IMR-90 (cell line): ENCODE measurements at regions not wholly inside any gene's neighbourhood (a gene's known extent, or its start where the extent isn't known, plus 50 kb on each side); places are given as distances from the start of the nearest gene placed in this dataset.

Experiments used
- ATAC-seq: fragments of 200-7000 bp; cut with Tn5 transposase; 2 replicates; pipeline ENCODE4 v1.9.1; 2020; ENCODE audit warnings: low read depth, mild to moderate bottlenecking, moderate library complexity
- BruUV-seq: library from RNA; stranded (reverse); fragments of 400-500 nt; replicated peaks from 2 replicates; lab custom pipeline; 2021; lab: Mats Ljungman, UMichigan
- CTCF ChIA-PET: fragments of 300-600 bp; formaldehyde crosslinking; extraction: SDS; loops from one replicate; lab custom pipeline; 2021; ENCODE audit warnings: antibody characterized with exemption; lab: Yijun Ruan, JAX
- POLR2A ChIA-PET: fragments of 300-600 bp; sonication (Branson Sonifier 250); formaldehyde crosslinking; loops from one replicate; lab custom pipeline; 2022; ENCODE audit warnings: antibody characterized with exemption; ENCODE audit not compliant: unreplicated experiment; lab: Charles Lee
- DNase-seq: peaks from one replicate; pipeline ENCODE4 v3.0.0; 2013
- H2AFZ ChIP-seq: replicated peaks from 2 replicates; pipeline ENCODE3; 2013; ENCODE audit warnings: low read length, mild to moderate bottlenecking; ENCODE audit not compliant: poor library complexity
- H2AK5ac ChIP-seq: 2 replicates; pipeline ENCODE4 v1.6.1; 2013; ENCODE audit warnings: low read depth, low read length, inconsistent platforms
- H2AK9ac ChIP-seq: replicated peaks from 2 replicates; pipeline ENCODE3; 2013; ENCODE audit warnings: mild to moderate bottlenecking, low read depth, low read length, moderate library complexity; ENCODE audit not compliant: poor library complexity
- H2BK120ac ChIP-seq: 2 replicates; pipeline ENCODE4 v1.6.1; 2013; ENCODE audit warnings: low read depth, low read length, inconsistent platforms
- H2BK15ac ChIP-seq: 3 replicates; pipeline ENCODE4 v1.6.1; 2013; ENCODE audit warnings: low read depth, low read length, inconsistent platforms
- H2BK20ac ChIP-seq: 2 replicates; pipeline ENCODE4 v1.6.1; 2013; ENCODE audit warnings: low read depth, mild to moderate bottlenecking, inconsistent platforms, low read length, moderate library complexity
- H2BK5ac ChIP-seq: 2 replicates; pipeline ENCODE4 v1.6.1; 2013; ENCODE audit warnings: mild to moderate bottlenecking, low read depth, low read length, inconsistent platforms; ENCODE audit not compliant: poor library complexity, severe bottlenecking
- H3K14ac ChIP-seq: replicated peaks from 2 replicates; pipeline ENCODE4 v1.6.1; 2013; ENCODE audit warnings: low read depth, low read length, inconsistent platforms
- H3K18ac ChIP-seq: 2 replicates; pipeline ENCODE4 v1.6.1; 2013; ENCODE audit warnings: low read depth, low read length, control low read depth
- H3K23ac ChIP-seq: 2 replicates; pipeline ENCODE4 v1.6.1; 2013; ENCODE audit warnings: low read depth, low read length, inconsistent platforms
- H3K27ac ChIP-seq: 2 replicates; pipeline ENCODE4 v1.5.1; 2013; ENCODE audit warnings: mild to moderate bottlenecking, control low read depth, low read length; ENCODE audit not compliant: insufficient read depth
- H3K27me3 ChIP-seq: 2 replicates; pipeline ENCODE4 v1.6.1; 2013; ENCODE audit warnings: low read length; ENCODE audit not compliant: control insufficient read depth, insufficient read depth
- H3K36me3 ChIP-seq: 2 replicates; pipeline ENCODE4 v1.6.1; 2013; ENCODE audit warnings: low read length, mixed read lengths; ENCODE audit not compliant: control insufficient read depth, insufficient read depth
- H3K4ac ChIP-seq: 2 replicates; pipeline ENCODE4 v1.6.1; 2013; ENCODE audit warnings: low read depth, low read length, inconsistent platforms
- H3K4me1 ChIP-seq: 2 replicates; pipeline ENCODE4 v1.6.1; 2013; ENCODE audit warnings: low read length, mixed read lengths; ENCODE audit not compliant: control insufficient read depth, insufficient read depth
- H3K4me2 ChIP-seq: 2 replicates; pipeline ENCODE4 v1.6.1; 2013; ENCODE audit warnings: low read depth, mild to moderate bottlenecking, control low read depth, low read length, moderate library complexity
- H3K4me3 ChIP-seq: 2 replicates; pipeline ENCODE4 v1.5.1; 2013; ENCODE audit warnings: low read depth, mild to moderate bottlenecking, control low read depth, low read length, moderate library complexity; ENCODE audit not compliant: insufficient read depth
- H3K56ac ChIP-seq: 2 replicates; pipeline ENCODE4 v1.6.1; 2013; ENCODE audit warnings: low read length, inconsistent platforms; ENCODE audit not compliant: insufficient read depth; ENCODE audit errors: extremely low read depth
- H3K79me1 ChIP-seq, 2 experiments: 2 replicates each; pipeline ENCODE4 v1.6.1; 2013; ENCODE audit warnings: low read length in 2 of 2, inconsistent platforms in 1 of 2, low read depth in 1 of 2
- H3K9ac ChIP-seq: 2 replicates; pipeline ENCODE4 v1.6.1; 2013; ENCODE audit warnings: low read depth, low read length, control low read depth
- H3K9me1 ChIP-seq: 2 replicates; pipeline ENCODE4 v1.6.1; 2013; ENCODE audit warnings: low read length, inconsistent platforms; ENCODE audit not compliant: insufficient read depth
- H3K9me3 ChIP-seq: 2 replicates; pipeline ENCODE4 v1.6.1; 2013; ENCODE audit warnings: low read length; ENCODE audit not compliant: control insufficient read depth, insufficient read depth
- H4K20me1 ChIP-seq: 2 replicates; pipeline ENCODE4 v1.6.1; 2013; ENCODE audit warnings: low read length, inconsistent platforms; ENCODE audit not compliant: insufficient read depth
- H4K5ac ChIP-seq: 2 replicates; pipeline ENCODE4 v1.6.1; 2013; ENCODE audit warnings: mild to moderate bottlenecking, low read depth, low read length, control low read depth
- H4K8ac ChIP-seq, 2 experiments: 2 replicates each; pipeline ENCODE4 v1.6.1; 2013; ENCODE audit warnings: low read depth in 2 of 2, low read length in 2 of 2, control low read depth in 1 of 2, inconsistent platforms in 1 of 2
- H4K91ac ChIP-seq: 2 replicates; pipeline ENCODE4 v1.6.1; 2013; ENCODE audit warnings: low read depth, low read length, inconsistent platforms; ENCODE audit not compliant: insufficient read depth
- CEBPB ChIP-seq: IDR thresholded peaks from 2 replicates; pipeline ENCODE4 v1.6.1; 2012; ENCODE audit warnings: low read depth, low read length, improper control_type of control experiment
- FOS ChIP-seq: fragments of 150-350 bp; IDR thresholded peaks from 2 replicates; pipeline ENCODE4 v1.6.1; 2016; ENCODE audit warnings: low read depth, low read length
- MAFK ChIP-seq: IDR thresholded peaks from 2 replicates; pipeline ENCODE4 v1.6.1; 2012; ENCODE audit warnings: low read depth, low read length, improper control_type of control experiment
- WGBS, 2 experiments: methylation state at CpG; one replicate each; pipeline versions ENCODE4 v1.1.5 to v1.1.7; 2013; ENCODE audit warnings: missing lambda C conversion rate in 2 of 2; ENCODE audit not compliant: insufficient read length in 1 of 2; ENCODE audit errors: extremely low coverage in 2 of 2; 5-methylcytosine and 5-hydroxymethylcytosine counted together
- dilution Hi-C: fragments of 300-500 bp; cut with HindIII; formaldehyde crosslinking; loops from one replicate; pipeline ENCODE4 v1.14.3; 2018; ENCODE audit warnings: low sequenced_read_pairs; ENCODE audit not compliant: unreplicated experiment
- in situ Hi-C: fragments of 300-500 bp; cut with MboI; formaldehyde crosslinking; loops from 3 replicates; pipeline ENCODE4 v1.14.3; 2019; ENCODE audit warnings: low sequenced_read_pairs, inconsistent platforms, mixed read lengths
- intact Hi-C: fragments of 100-400 bp; cut with micrococcal nuclease; formaldehyde crosslinking; loops from 2 replicates; pipeline ENCODE4 v1.10.0; 2022

- no peaks in the 10 kb centered on the region for H3K36me3 ChIP-seq
- intact Hi-C loops = no loop called here
- no peak overlapping the region for H3K4me3 ChIP-seq
- no peak overlapping the region for H2BK15ac ChIP-seq
- H2AK9ac ChIP-seq = no peak overlapping the region
- ATAC-seq (peak; percentile 51; the same call in 1 of the 2 replicates), DNase-seq (peak; percentile 51)
- H3K4me2 ChIP-seq = no peak overlapping the region
- H3K27ac ChIP-seq = no peak overlapping the region
- no peak overlapping the region for H2BK5ac ChIP-seq
- WGBS, 2 experiments = no CpG with 5 or more reads among the region's 6 CpGs
- CTCF ChIA-PET = interaction anchor here (0.6 kb wide), 2 partner anchors 421 to 860 kb away, joined by 3 to 4 read pairs; no protein-coding TSS in a partner anchor
- peaks cover 3% of the 10 kb centered on the region; the same call in 1 of the 2 replicates for H3K4me1 ChIP-seq
- no TSS peak for BruUV-seq
- in situ Hi-C loops = no loop called here
- H2AFZ ChIP-seq = no peak overlapping the region
- H3K9me3 ChIP-seq = no peaks in the 10 kb centered on the region
- no peaks in the 10 kb centered on the region for H3K9me1 ChIP-seq
- H3K14ac ChIP-seq = 0 out of 2 replicates have a peak overlapping the region, but pooled peaks have one; percentile 19
- no peaks in the 10 kb centered on the region for H3K79me1 ChIP-seq
- no peak overlapping the region for H4K91ac ChIP-seq
- TF ChIP-seq MAFK = no peak
- TF ChIP-seq FOS = no peak
- peak; percentile 15; the same call in 1 of the 2 replicates for TF ChIP-seq CEBPB
- H4K5ac ChIP-seq = no peak overlapping the region
- no peak overlapping the region for H2BK120ac ChIP-seq
- H3K4ac ChIP-seq = no peak overlapping the region
- no peak overlapping the region for H2BK20ac ChIP-seq
- no peak overlapping the region for H4K8ac ChIP-seq
- dilution Hi-C loops = no loop called here
- H4K20me1 ChIP-seq = no peaks in the 10 kb centered on the region
- H3K56ac ChIP-seq = no peak overlapping the region
- POLR2A ChIA-PET = no interaction called here
- H3K27me3 ChIP-seq = no peaks in the 10 kb centered on the region
- H3K18ac ChIP-seq = no peak overlapping the region
- H3K23ac ChIP-seq = no peak overlapping the region
- no peak overlapping the region for H3K9ac ChIP-seq
- no peak overlapping the region for H2AK5ac ChIP-seq
These were observed 607.9 kb upstream of the KCNMB2 start for GRCh38 chr3:177928172-177928873.
